IPS DF 6.9 (cell line): ENCODE measurements at regions not wholly inside any gene's neighbourhood (a gene's known extent, or its start where the extent isn't known, plus 50 kb on each side); places are given as distances from the start of the nearest gene placed in this dataset.

Experiments
- DNase-seq: peaks from one replicate; pipeline ENCODE4 v3.0.0-alpha.2; 2013; ENCODE audit warnings: low read depth, low spot score
- H3K27ac ChIP-seq: one replicate; pipeline ENCODE4 v1.5.1; 2013; ENCODE audit warnings: low read length, control low read depth
- H3K27me3 ChIP-seq: 2 replicates; pipeline ENCODE4 v1.6.1; 2013; ENCODE audit warnings: mild to moderate bottlenecking, low read length; ENCODE audit not compliant: control insufficient read depth, insufficient read depth
- H3K36me3 ChIP-seq: 2 replicates; pipeline ENCODE4 v1.6.1; 2013; ENCODE audit warnings: low read length; ENCODE audit not compliant: control insufficient read depth, insufficient read depth
- H3K4me1 ChIP-seq: 2 replicates; pipeline ENCODE4 v1.6.1; 2013; ENCODE audit warnings: low read length; ENCODE audit not compliant: control insufficient read depth, insufficient read depth
- H3K4me3 ChIP-seq: 2 replicates; pipeline ENCODE4 v1.5.1; 2013; ENCODE audit warnings: mild to moderate bottlenecking, low read length
- H3K9me3 ChIP-seq: 2 replicates; pipeline ENCODE4 v1.6.1; 2013; ENCODE audit warnings: low read length, inconsistent platforms; ENCODE audit not compliant: control insufficient read depth, insufficient read depth
- WGBS: extraction: QIAGEN DNeasy Blood & Tissue Kit; methylation state at CpG from one replicate; pipeline ENCODE4 v1.1.7; 2013; ENCODE audit warnings: mixed read lengths, missing lambda C conversion rate; ENCODE audit not compliant: insufficient read length, insufficient coverage; 5-methylcytosine and 5-hydroxymethylcytosine counted together

DNA sequence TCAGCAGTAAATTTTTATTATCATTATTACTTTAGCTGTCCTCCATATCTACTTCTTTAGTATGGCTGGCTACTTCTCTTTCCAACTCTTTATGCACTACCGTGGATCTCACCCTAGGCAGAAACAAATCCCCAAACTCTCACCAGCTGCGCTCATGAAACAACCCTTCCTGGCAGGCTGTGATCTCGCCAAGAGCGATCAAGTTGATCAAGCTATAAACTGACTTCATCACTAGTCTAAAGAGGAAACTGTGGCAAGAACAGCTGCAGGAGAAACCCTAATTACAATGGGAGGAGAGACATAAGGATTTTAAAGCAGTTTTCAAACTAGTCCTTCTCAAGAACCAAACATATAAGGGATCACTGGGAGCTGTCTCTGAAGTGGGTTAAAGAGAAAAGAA, 160.5 kb upstream of the PRSS58 start:
- Histone ChIP-seq H3K4me3 (no peak overlapping the region), H3K9me3 (no peaks in the 10 kb centered on the region), H3K27ac (no peak overlapping the region), H3K27me3 (no peaks in the 10 kb centered on the region), H3K36me3 (no peaks in the 10 kb centered on the region), H3K4me1 (no peaks in the 10 kb centered on the region; the same call in 1 of the 2 replicates)
- no peak for DNase-seq
- WGBS: no CpG with 5 or more reads among the region's 4 CpGs

DNA sequence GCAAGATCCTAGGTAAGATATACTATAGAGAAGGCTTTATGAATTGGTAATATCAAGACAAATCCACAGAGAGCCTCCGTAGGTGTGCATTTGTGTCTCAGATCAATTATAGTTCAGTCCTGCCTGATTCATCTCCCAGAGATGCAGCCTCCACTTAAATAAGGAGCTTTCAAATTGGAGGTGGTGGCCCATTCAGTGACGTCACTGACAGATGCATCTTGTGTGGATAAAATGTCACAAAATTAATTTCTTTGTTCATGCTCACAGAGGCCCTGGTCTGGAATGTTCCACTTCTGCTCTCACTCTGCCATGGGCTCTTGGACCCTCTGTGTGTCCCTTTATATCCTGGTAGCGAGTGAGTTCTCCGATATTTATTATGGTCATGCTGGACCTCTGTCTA, 157.1 kb upstream of the PRSS58 start:
- Histone ChIP-seq H3K4me3 (no peak overlapping the region), H3K27me3 (no peaks in the 10 kb centered on the region), H3K27ac (no peak overlapping the region), H3K36me3 (no peaks in the 10 kb centered on the region), H3K9me3 (no peaks in the 10 kb centered on the region), H3K4me1 (no peaks in the 10 kb centered on the region; the same call in 1 of the 2 replicates)
- no peak for DNase-seq
- no CpG with 5 or more reads among the region's 4 CpGs for WGBS

DNA sequence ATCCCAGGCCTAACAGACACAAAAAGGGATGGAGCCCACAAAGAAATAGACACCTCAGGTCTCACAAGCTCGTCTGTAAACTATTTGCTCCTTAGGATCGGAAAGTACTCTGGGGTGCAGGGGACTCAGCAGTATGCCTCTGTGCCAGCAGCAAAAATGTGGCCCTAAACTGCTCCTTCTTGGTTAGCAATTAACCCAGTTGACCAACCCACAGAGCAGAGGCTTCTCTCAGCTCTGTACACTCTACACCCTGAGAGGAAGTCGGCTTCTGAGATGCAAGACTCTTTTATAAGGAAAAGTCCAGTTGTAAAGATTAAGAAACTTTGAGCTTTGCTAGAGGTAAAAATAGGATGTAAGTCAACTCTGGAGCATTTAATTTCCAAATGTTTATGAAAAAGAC, 156.3 kb upstream of the PRSS58 start:
- Histone ChIP-seq H3K9me3 (no peaks in the 10 kb centered on the region), H3K27ac (no peak overlapping the region), H3K36me3 (no peaks in the 10 kb centered on the region), H3K4me3 (no peak overlapping the region), H3K27me3 (no peaks in the 10 kb centered on the region), H3K4me1 (no peaks in the 10 kb centered on the region; the same call in 1 of the 2 replicates)
- WGBS: no CpG with 5 or more reads among the region's 3 CpGs
- DNase-seq: no peak

DNA sequence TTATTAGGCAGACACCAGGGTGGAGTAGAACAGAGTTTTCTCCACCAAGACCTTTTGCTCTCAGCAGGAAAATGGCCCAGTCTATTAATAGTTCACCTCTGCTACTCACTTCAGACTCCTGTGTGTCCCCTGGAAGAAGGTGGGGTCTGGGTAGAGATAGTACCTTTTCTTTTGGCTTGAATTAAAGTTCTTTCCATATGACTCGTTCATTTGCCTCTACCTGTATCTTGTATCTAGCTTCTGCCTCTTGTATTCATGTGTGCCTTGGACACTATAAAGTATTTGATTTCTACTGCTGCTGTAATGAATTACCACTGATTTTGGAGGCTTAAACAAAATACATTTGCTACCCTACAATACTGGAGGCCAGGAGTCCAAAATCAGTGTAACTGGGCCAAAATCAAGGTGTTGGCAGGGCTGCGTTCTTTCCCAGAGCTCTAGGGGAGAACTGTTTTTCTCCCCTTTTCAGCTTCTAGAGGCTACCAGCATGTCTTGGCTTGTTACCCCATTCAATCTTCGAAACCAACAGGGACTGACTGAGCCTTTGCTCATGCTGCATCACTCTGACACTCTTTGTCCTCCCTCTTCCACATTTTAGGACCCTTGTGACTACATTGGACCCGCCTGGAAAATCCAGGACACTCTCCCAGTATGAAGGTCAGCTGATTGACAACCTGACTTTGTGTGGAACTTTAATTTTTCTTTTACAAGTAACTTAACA, 155.6 kb upstream of the PRSS58 start:
- Histone ChIP-seq H3K4me1 (no peaks in the 10 kb centered on the region; the same call in 1 of the 2 replicates), H3K4me3 (no peak overlapping the region), H3K27me3 (no peaks in the 10 kb centered on the region), H3K36me3 (no peaks in the 10 kb centered on the region), H3K27ac (no peak overlapping the region), H3K9me3 (no peaks in the 10 kb centered on the region)
- no CpG with 5 or more reads among the region's 4 CpGs for WGBS
- no peak for DNase-seq

DNA sequence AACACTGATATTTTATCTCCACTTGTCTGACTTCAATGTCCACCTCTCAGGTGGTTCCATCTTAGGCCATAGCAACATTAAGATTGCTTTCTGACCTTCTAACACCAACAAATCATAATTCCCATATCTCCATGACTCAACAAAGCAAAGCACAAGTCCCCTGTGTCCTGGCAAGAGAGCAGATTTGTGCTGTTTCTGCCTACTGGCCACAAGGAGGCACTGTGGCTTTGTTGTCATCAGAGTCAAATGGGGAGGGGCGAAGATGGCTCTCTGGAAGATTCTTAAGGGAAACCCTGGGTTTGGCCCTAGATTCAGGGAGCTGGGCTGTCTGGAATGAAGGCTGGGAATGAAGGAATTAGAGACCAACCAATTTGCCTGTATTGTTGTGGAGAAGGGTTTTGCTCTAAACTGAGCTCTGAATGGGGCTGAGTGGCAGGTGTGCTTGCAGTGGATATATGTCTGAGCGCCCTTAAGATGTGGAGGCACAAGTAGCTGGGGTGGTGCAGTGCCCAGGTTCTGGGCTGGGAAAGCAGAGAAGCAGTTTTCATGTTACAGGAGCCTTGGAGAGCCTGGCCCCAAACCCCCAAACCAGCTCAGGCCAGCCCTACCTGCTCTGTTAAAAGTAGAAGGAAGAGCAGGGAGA, 154.8 kb upstream of the PRSS58 start:
- H3K4me1 ChIP-seq: no peaks in the 10 kb centered on the region; the same call in 1 of the 2 replicates
- no peaks in the 10 kb centered on the region for H3K27me3 ChIP-seq
- no CpG with 5 or more reads among the region's 2 CpGs for WGBS
- H3K4me3 ChIP-seq: no peak overlapping the region
- no peak overlapping the region for H3K27ac ChIP-seq
- H3K36me3 ChIP-seq: no peaks in the 10 kb centered on the region
- peak; percentile 77 for DNase-seq
- H3K9me3 ChIP-seq: no peaks in the 10 kb centered on the region

DNA sequence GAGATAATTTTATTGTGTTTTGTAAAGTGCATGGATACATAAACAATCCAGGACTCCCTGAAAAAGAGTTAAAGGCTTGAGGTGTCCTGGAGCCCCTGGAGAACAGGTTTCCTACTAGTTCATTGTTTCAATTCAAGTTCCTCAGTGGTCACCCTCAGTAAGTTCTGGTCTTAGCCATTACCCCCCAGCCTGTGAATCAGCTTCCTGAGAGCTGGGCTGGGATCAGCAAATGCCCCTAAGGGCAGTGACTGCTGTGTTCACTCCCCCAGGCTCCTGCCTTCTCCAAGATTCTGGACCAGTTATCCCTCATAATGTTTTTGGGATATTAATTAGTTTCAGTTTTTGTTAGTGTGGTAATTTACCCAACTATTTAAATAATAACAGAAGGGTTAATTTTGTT, 151.6 kb upstream of the PRSS58 start:
- Histone ChIP-seq H3K4me1 (no peaks in the 10 kb centered on the region; the same call in 1 of the 2 replicates), H3K27me3 (no peaks in the 10 kb centered on the region), H3K9me3 (no peaks in the 10 kb centered on the region), H3K36me3 (no peaks in the 10 kb centered on the region), H3K4me3 (no peak overlapping the region), H3K27ac (no peak overlapping the region)
- no peak for DNase-seq

DNA sequence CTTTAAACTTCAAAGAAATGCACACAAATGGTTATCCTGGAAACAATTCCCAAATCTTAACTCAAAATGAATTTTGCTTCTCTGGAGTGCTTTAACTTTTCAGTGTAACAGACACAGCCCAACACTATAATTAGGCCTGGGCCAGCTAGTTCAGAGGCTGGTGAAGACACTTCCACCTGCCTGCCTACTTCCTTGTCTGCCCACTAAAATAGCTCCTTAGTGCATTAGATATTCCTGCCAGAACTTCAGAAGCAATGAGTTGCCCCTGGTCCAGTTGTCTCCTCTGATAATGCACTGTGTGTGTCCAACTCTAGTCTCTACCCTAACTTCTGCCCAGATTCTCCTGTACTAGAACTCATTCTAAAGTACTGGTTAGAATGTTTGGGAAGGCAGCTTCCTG, 150.9 kb upstream of the PRSS58 start:
- H3K4me1 ChIP-seq: no peaks in the 10 kb centered on the region; the same call in 1 of the 2 replicates
- no peaks in the 10 kb centered on the region for H3K27me3 ChIP-seq
- no peaks in the 10 kb centered on the region for H3K36me3 ChIP-seq
- H3K27ac ChIP-seq: no peak overlapping the region
- no peak overlapping the region for H3K4me3 ChIP-seq
- no peaks in the 10 kb centered on the region for H3K9me3 ChIP-seq
- DNase-seq: no peak

DNA sequence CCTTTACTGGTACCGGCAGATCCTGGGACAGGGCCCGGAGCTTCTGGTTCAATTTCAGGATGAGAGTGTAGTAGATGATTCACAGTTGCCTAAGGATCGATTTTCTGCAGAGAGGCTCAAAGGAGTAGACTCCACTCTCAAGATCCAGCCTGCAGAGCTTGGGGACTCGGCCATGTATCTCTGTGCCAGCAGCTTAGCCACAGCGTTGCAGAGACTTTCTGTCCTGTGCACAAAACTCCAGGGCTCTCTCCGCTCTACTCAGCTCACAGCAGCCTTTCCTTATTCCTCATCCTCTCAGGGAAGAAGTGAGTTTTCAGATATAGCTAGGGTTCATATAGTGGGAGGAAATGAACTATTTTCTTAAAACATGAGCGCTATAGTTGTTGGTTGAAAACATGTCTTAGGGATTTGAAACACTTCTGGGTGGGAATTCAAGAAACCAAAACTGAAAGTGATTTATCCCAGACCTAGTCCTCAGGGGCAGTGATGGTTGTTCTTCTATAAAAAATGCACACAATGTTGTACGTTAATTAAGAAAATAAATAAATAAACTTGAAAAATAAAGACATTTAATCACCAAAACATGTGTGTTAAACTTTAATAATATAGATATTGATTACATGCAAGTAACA, 150.2 kb upstream of the PRSS58 start:
- no peak overlapping the region for H3K4me3 ChIP-seq
- WGBS: no CpG with 5 or more reads among the region's 8 CpGs
- H3K4me1 ChIP-seq: no peaks in the 10 kb centered on the region; the same call in 1 of the 2 replicates
- no peaks in the 10 kb centered on the region for H3K27me3 ChIP-seq
- no peaks in the 10 kb centered on the region for H3K36me3 ChIP-seq
- H3K27ac ChIP-seq: no peak overlapping the region
- DNase-seq: no peak
- no peaks in the 10 kb centered on the region for H3K9me3 ChIP-seq

DNA sequence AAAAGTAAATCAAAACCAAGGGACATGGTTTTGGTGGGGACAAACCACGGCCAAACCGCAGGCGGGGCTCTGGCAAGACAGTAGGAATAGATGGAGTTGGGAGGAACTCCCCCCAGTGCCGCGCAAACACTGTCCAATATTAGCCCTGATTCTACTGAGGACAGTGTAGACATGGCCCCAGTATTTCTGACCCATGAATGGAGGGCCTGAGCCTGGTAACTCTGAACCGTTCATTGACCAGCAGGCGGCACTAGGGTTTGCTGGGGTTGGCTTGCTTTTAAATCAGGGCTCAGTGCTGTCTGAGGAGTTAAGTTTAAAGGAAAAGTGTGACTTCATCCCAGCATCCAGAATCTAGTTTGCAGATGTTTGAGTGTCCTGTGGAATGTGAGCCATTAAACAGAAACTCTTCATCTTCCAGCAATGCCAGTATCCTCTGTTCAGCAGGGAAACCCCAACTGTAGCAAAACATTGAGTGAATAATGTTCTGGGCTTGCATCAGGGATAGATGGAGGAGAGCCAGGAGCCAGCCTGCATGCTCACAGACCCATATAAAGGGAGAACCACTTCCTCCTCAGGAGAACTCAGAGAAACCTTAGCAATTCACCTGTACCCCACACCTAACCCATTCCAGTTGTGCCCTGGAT, 147.4 kb upstream of the PRSS58 start:
- no peaks in the 10 kb centered on the region for H3K27me3 ChIP-seq
- H3K4me1 ChIP-seq: no peaks in the 10 kb centered on the region
- no peaks in the 10 kb centered on the region for H3K36me3 ChIP-seq
- no peak overlapping the region for H3K4me3 ChIP-seq
- no peak for DNase-seq
- no CpG with 5 or more reads among the region's 7 CpGs for WGBS
- no peak overlapping the region for H3K27ac ChIP-seq
- no peaks in the 10 kb centered on the region for H3K9me3 ChIP-seq

DNA sequence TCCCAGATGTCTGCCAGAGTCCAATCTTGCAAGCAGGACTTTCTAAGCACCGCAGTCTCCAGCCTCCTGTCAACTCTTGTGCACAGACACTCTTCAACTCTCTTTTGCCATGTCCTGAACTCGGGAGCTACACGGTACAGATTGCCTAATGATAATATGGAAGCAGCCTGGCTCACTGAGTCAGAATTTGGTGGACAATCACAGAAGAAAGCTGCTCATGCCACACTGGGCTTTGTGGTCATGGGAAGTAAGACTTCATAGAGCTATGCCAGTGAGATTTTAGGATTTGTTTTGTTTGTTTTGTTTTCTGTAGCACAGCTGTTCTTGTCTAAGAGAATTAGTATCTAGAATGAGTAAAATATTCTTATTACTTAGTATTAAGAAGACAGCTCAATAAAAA, 144.1 kb upstream of the PRSS58 start:
- no peaks in the 10 kb centered on the region for H3K36me3 ChIP-seq
- no peaks in the 10 kb centered on the region for H3K9me3 ChIP-seq
- no peaks in the 10 kb centered on the region for H3K4me1 ChIP-seq
- H3K4me3 ChIP-seq: no peak overlapping the region
- H3K27ac ChIP-seq: no peak overlapping the region
- no peaks in the 10 kb centered on the region for H3K27me3 ChIP-seq
- no CpG with 5 or more reads among the region's 3 CpGs for WGBS
- no peak for DNase-seq
